HG02885 (cell line): ENCODE measurements at regions not wholly inside any gene's neighbourhood (a gene's known extent, or its start where the extent isn't known, plus 50 kb on each side); places are given as distances from the start of the nearest gene placed in this dataset.
A peak's percentile ranks its signal among the peaks of the same experiment; 100 is the strongest.

Experiments used
- ATAC-seq: cut with Tn5 transposase; IDR thresholded peaks from one replicate; pipeline ENCODE4 v1.9.1; 2021; ENCODE audit warnings: mild to moderate bottlenecking; ENCODE audit not compliant: unreplicated experiment, poor library complexity

GRCh38 chr13:78430166-78430791 lies 173.1 kb downstream of the POU4F1 start:
- no peak for ATAC-seq

- no peak for ATAC-seq
These were observed 174.7 kb downstream of the POU4F1 start for GRCh38 chr13:78428646-78429045.

- ATAC-seq: no peak
These were observed 177.2 kb downstream of the POU4F1 start for GRCh38 chr13:78426183-78426582.

- ATAC-seq: peak; percentile 99
These were observed 182.5 kb downstream of the POU4F1 start for GRCh38 chr13:78420814-78421213.

GRCh38 chr13:78413887-78414553 lies 189.3 kb downstream of the POU4F1 start:
- no peak for ATAC-seq

GRCh38 chr13:78410847-78411246 lies 192.5 kb downstream of the POU4F1 start:
- ATAC-seq: peak; percentile 55

- no peak for ATAC-seq
These were observed 193.2 kb downstream of the POU4F1 start for GRCh38 chr13:78410164-78410563.

GRCh38 chr13:78409172-78409571 lies 194.2 kb downstream of the POU4F1 start:
- peak; percentile 74 for ATAC-seq

- no peak for ATAC-seq
These were observed 198.4 kb downstream of the POU4F1 start for GRCh38 chr13:78404846-78405360.

- ATAC-seq: no peak
These were observed 200.5 kb downstream of the POU4F1 start for GRCh38 chr13:78402708-78403400.

GRCh38 chr13:78401873-78402707 lies 201.3 kb downstream of the POU4F1 start:
- ATAC-seq: no peak

- ATAC-seq: peak; percentile 95
These were observed 204.5 kb downstream of the POU4F1 start for GRCh38 chr13:78398743-78399410.

GRCh38 chr13:78393286-78394142 lies 209.8 kb downstream of the POU4F1 start:
- ATAC-seq: peak; percentile 54

GRCh38 chr13:78383899-78384298 lies 219.5 kb downstream of the POU4F1 start:
- ATAC-seq: no peak

- ATAC-seq: no peak
These were observed 220.3 kb downstream of the POU4F1 start for GRCh38 chr13:78383071-78383484.

GRCh38 chr13:78382491-78382890 lies 220.9 kb downstream of the POU4F1 start:
- ATAC-seq: no peak

- no peak for ATAC-seq
These were observed 226.5 kb downstream of the POU4F1 start for GRCh38 chr13:78376822-78377221.

GRCh38 chr13:78376033-78376432 lies 227.3 kb downstream of the POU4F1 start:
- ATAC-seq: no peak

GRCh38 chr13:78372581-78372980 lies 230.8 kb downstream of the POU4F1 start:
- no peak for ATAC-seq
